HG03280 (cell line): ENCODE measurements at regions not wholly inside any gene's neighbourhood (a gene's known extent, or its start where the extent isn't known, plus 50 kb on each side); places are given as distances from the start of the nearest gene placed in this dataset.
"Not testable (repeated sequence)": the region's sequence is repeated elsewhere in the genome, so short reads cannot be mapped to it uniquely, and the experiment has no call there.

Source experiments
- ATAC-seq: cut with Tn5 transposase; IDR thresholded peaks from one replicate; pipeline ENCODE4 v1.9.1; 2021; ENCODE audit warnings: mild to moderate bottlenecking, moderate library complexity; ENCODE audit not compliant: unreplicated experiment

- ATAC-seq = no peak
These were observed 51.0 kb downstream of the FHIP2A start for GRCh38 chr10:114872519-114873087.

- no peak for ATAC-seq
These were observed 53.3 kb downstream of the FHIP2A start for GRCh38 chr10:114874827-114875411.

GRCh38 chr10:114875590-114876081 is 54.1 kb downstream of the FHIP2A start:
- not testable (repeated sequence) for ATAC-seq

- no peak for ATAC-seq
These were observed 54.6 kb downstream of the FHIP2A start for GRCh38 chr10:114876169-114876568.

GRCh38 chr10:114876602-114877300 is 55.2 kb downstream of the FHIP2A start:
- peak; percentile 78 for ATAC-seq

GRCh38 chr10:114877301-114877644 is 55.7 kb downstream of the FHIP2A start:
- no peak for ATAC-seq

GRCh38 chr10:114879093-114879492 is 57.5 kb downstream of the FHIP2A start:
- no peak for ATAC-seq

GRCh38 chr10:114879541-114880158 is 58.1 kb downstream of the FHIP2A start:
- ATAC-seq = peak; percentile 80

GRCh38 chr10:114881417-114881816 is 56.6 kb upstream of the TRUB1 start:
- ATAC-seq = no peak

GRCh38 chr10:114881901-114882300 is 56.1 kb upstream of the TRUB1 start:
- no peak for ATAC-seq

GRCh38 chr10:114885443-114885842 is 52.6 kb upstream of the TRUB1 start:
- ATAC-seq = no peak
